Brain microvascular endothelial cell (primary cell): ENCODE measurements at regions not wholly inside any gene's neighbourhood (a gene's known extent, or its start where the extent isn't known, plus 50 kb on each side); places are given as distances from the start of the nearest gene placed in this dataset.

Source experiments
- DNase-seq: peaks from one replicate; pipeline ENCODE4 v3.0.0-alpha.2; 2020
- H3K27ac ChIP-seq: fragments of 250-450 bp; sonication (Bioruptor Pico); 2 replicates; pipeline ENCODE4 v1.5.1; 2020; ENCODE audit warnings: mild to moderate bottlenecking, moderate library complexity
- H3K27me3 ChIP-seq: fragments of 250-450 bp; sonication (Bioruptor Pico); replicated peaks from 2 replicates; pipeline ENCODE4 v1.5.1; 2020; ENCODE audit warnings: mild to moderate bottlenecking
- H3K36me3 ChIP-seq: fragments of 250-450 bp; sonication (Bioruptor Pico); replicated peaks from 2 replicates; pipeline ENCODE4 v1.5.1; 2020; ENCODE audit warnings: mild to moderate bottlenecking
- H3K4me3 ChIP-seq: 2 replicates; pipeline ENCODE4 v1.5.1; 2011; ENCODE audit warnings: low read depth, mild to moderate bottlenecking, control low read depth, low read length, moderate library complexity
- CTCF ChIP-seq: IDR thresholded peaks from 2 replicates; pipeline ENCODE4 v1.5.1; 2011; ENCODE audit warnings: low read depth, mild to moderate bottlenecking, moderate library complexity, low read length, control low read depth, inconsistent platforms; ENCODE audit errors: missing control alignments
- in situ Hi-C: cut with HindIII; loops from 2 replicates; pipeline ENCODE4 v1.10.0; 2017; ENCODE audit warnings: low sequenced_read_pairs, low pct_ligation_motif_present

GRCh38 chr2:83756219-83756618, 702.9 kb downstream of the SUCLG1 start:
- in situ Hi-C loops = no loop called here
- no peak for DNase-seq
- H3K27ac ChIP-seq = no peak overlapping the region
- no peaks in the 10 kb centered on the region for H3K27me3 ChIP-seq
- H3K36me3 ChIP-seq = no peaks in the 10 kb centered on the region
- H3K4me3 ChIP-seq = no peak overlapping the region
- no peak for TF ChIP-seq CTCF

- no peaks in the 10 kb centered on the region for H3K27me3 ChIP-seq
- H3K27ac ChIP-seq = no peak overlapping the region
- no peak for TF ChIP-seq CTCF
- in situ Hi-C loops = no loop called here
- DNase-seq = no peak
- no peaks in the 10 kb centered on the region for H3K36me3 ChIP-seq
- H3K4me3 ChIP-seq = no peak overlapping the region
Measured at GRCh38 chr2:83747141-83747540, 711.9 kb downstream of the SUCLG1 start.

- Histone ChIP-seq H3K4me3 (no peak overlapping the region), H3K36me3 (no peaks in the 10 kb centered on the region), H3K27me3 (no peaks in the 10 kb centered on the region), H3K27ac (no peak overlapping the region)
- DNase-seq = no peak
- in situ Hi-C loops = no loop called here
- TF ChIP-seq CTCF = no peak
Measured at GRCh38 chr2:83744855-83745254, 714.2 kb downstream of the SUCLG1 start.

GRCh38 chr2:83742117-83742782, 716.8 kb downstream of the SUCLG1 start:
- no peaks in the 10 kb centered on the region for H3K27me3 ChIP-seq
- DNase-seq = no peak
- H3K4me3 ChIP-seq = no peak overlapping the region
- in situ Hi-C loops = no loop called here
- no peaks in the 10 kb centered on the region for H3K36me3 ChIP-seq
- no peak for TF ChIP-seq CTCF
- no peak overlapping the region for H3K27ac ChIP-seq

GRCh38 chr2:83730223-83730622, 728.9 kb downstream of the SUCLG1 start:
- no peak overlapping the region for H3K27ac ChIP-seq
- in situ Hi-C loops = no loop called here
- no peaks in the 10 kb centered on the region for H3K36me3 ChIP-seq
- no peak for TF ChIP-seq CTCF
- H3K4me3 ChIP-seq = no peak overlapping the region
- DNase-seq = no peak
- no peaks in the 10 kb centered on the region for H3K27me3 ChIP-seq

- no peaks in the 10 kb centered on the region for H3K27me3 ChIP-seq
- in situ Hi-C loops = no loop called here
Measured at GRCh38 chr2:83725735-83726134, 733.3 kb downstream of the SUCLG1 start.

More at GRCh38 chr2:83725735-83726134, 733.3 kb downstream of the SUCLG1 start:
- no peaks in the 10 kb centered on the region for H3K36me3 ChIP-seq
- H3K4me3 ChIP-seq = no peak overlapping the region
- DNase-seq = no peak
- TF ChIP-seq CTCF = no peak
- H3K27ac ChIP-seq = no peak overlapping the region
